Heart right ventricle (tissue), 16 donors: ENCODE measurements at regions not wholly inside any gene's neighbourhood (a gene's known extent, or its start where the extent isn't known, plus 50 kb on each side); places are given as distances from the start of the nearest gene placed in this dataset.

Source experiments
- ATAC-seq, 8 donors: fragments of 200-7000 bp; cut with Tn5 transposase; one replicate each; pipeline ENCODE4 v1.9.1; 2020; ENCODE audit warnings: mild to moderate bottlenecking in 8 of 8, moderate library complexity in 8 of 8, moderate number of reproducible peaks in 1 of 8
- DNase-seq, 2 donors: peaks; one replicate each; pipeline ENCODE4 v3.0.0-alpha.2; 2020
- H3K27ac ChIP-seq, 10 donors: fragments of 200-600 bp; sonication (generic) in 2 of 10; one replicate each; pipeline versions ENCODE4 v1.5.0 to v1.8.0; 2020 to 2022; ENCODE audit warnings: mild to moderate bottlenecking in 3 of 10
- H3K27me3 ChIP-seq, 7 donors: fragments of 200-600 bp; one replicate each; pipeline ENCODE4 v1.8.0; 2021 to 2022; ENCODE audit warnings: mild to moderate bottlenecking in 2 of 7
- H3K36me3 ChIP-seq, 9 donors: fragments of 200-600 bp; sonication (generic) in 1 of 9; one replicate each; pipeline versions ENCODE4 v1.5.0 to v1.8.0; 2020 to 2022; ENCODE audit warnings: mild to moderate bottlenecking in 2 of 9
- H3K4me1 ChIP-seq, 9 donors: fragments of 200-600 bp; sonication (generic) in 1 of 9; one replicate each; pipeline versions ENCODE4 v1.5.0 to v1.8.0; 2020 to 2022; ENCODE audit warnings: mild to moderate bottlenecking in 4 of 9
- H3K4me3 ChIP-seq, 10 donors: fragments of 200-600 bp; sonication (generic) in 2 of 10; one replicate each; pipeline versions ENCODE4 v1.5.0 to v1.8.0; 2020 to 2022; ENCODE audit warnings: mild to moderate bottlenecking in 7 of 10, moderate library complexity in 2 of 10
- H3K9me3 ChIP-seq, 11 donors: fragments of 200-600 bp in 10 of 11; sonication (generic) in 2 of 11; one replicate each; pipeline versions ENCODE4 v1.5.0 to v1.8.0; 2013 to 2022; ENCODE audit warnings: mild to moderate bottlenecking in 2 of 11, control low read depth in 1 of 11, moderate library complexity in 1 of 11
- CTCF ChIP-seq, 9 donors: fragments of 200-600 bp; sonication (generic) in 2 of 9; IDR thresholded peaks; one replicate each; pipeline versions ENCODE4 v1.5.0 to v1.8.0; 2021 to 2022; ENCODE audit warnings: antibody characterized with exemption in 9 of 9, mild to moderate bottlenecking in 5 of 9, moderate library complexity in 1 of 9
- WGBS, 2 donors: extraction: QIAGEN DNeasy Blood & Tissue Kit; methylation state at CpG; one replicate each; pipeline ENCODE4 v1.1.7; 2013; ENCODE audit warnings: inconsistent platforms in 1 of 2; 5-methylcytosine and 5-hydroxymethylcytosine counted together
- intact Hi-C, 10 donors: fragments of 100-400 bp; cut with DNase I; formaldehyde crosslinking; loops; one replicate each; pipeline versions ENCODE4 v1.11.1 to v1.14.2; 2022
- donor health status: Arrhythmogenic right ventricular cardiomyopathy.
- donor health status: ischemic (EF 13 %, LVEDD 7.1; RV severe dilation, severe dysfunction).
- donor health status: healthy with polysubstance abuse.
- donor health status: DM: no; HTN: yes; CAD: no.
- donor health status: DM: no; HTN: no; CAD: no.
- donor health status: ischemic (EF 25% LVEDD 6.9; RV normal size, moderate dysfunction).
- donor health status: ischemic (EF 25% LVEDD 5.7; RV mildly dilated, moderate dysfunction).
- donor health status: healthy.
- donor health status: DM: yes; HTN: yes; CAD: no.
- donor health status: Ischemic cardiomyopathy.
- donor health status: ischemic (EF 35%, LVEDD 5.7; RV mildly dilated, moderate dysfunction).
- donor health status: nonischemic (EF 11% LVEDD 7.7; RV severe dilation, severe dysfunction).
- donor health status: DM: yes; HTN: yes; CAD: no.
- donor health status: PGD.
- donor health status: ischemic (EF 29% LVEDD 5.4; RV normal size, mild dysfunction).
- donor health status: nonischemic (EF 23%, LVEDD 6.1; RV moderate dilation, normal function).

- Histone ChIP-seq H3K27me3 (peaks cover 0 to 18% (median 8%) of the 10 kb centered on the region in 7 donors), H3K27ac (no peak overlapping the region), H3K4me1 (no peaks in the 10 kb centered on the region), H3K4me3 (no peak overlapping the region), H3K36me3 (no peaks in the 10 kb centered on the region), H3K9me3 (peaks cover 0 to 49% (median 17%) of the 10 kb centered on the region in 11 donors)
- no peak for ATAC-seq
- DNase-seq: no peak
- no peak for TF ChIP-seq CTCF (IDR thresholded peaks at IDR 0.05)
- intact Hi-C loops: no loop called here
These were observed 72.7 kb upstream of the CHRNA7 start for GRCh38 chr15:31957581-31957980.

GRCh38 chr15:31964586-31965307 lies 65.6 kb upstream of the CHRNA7 start:
- intact Hi-C loops: loop anchor here in 1 of 10 donors (10.0 kb wide), 1 partner anchor 80 kb away; no protein-coding TSS in a partner anchor
- no peak for TF ChIP-seq CTCF (IDR thresholded peaks at IDR 0.05)
- WGBS, 2 donors: 87 to 89% methylated on average over 7 of the region's 7 CpGs
- DNase-seq: no peak
- no peaks in the 10 kb centered on the region for H3K36me3 ChIP-seq
- peaks cover 0 to 43% (median 20%) of the 10 kb centered on the region in 7 donors for H3K27me3 ChIP-seq
- no peak overlapping the region for H3K27ac ChIP-seq
- no peaks in the 10 kb centered on the region for H3K4me1 ChIP-seq
- H3K9me3 ChIP-seq: peaks cover 0 to 13% (median 4%) of the 10 kb centered on the region in 11 donors
- ATAC-seq: no peak
- H3K4me3 ChIP-seq: no peak overlapping the region

GRCh38 chr15:31970007-31970406 lies 60.3 kb upstream of the CHRNA7 start:
- H3K9me3 ChIP-seq: no peaks in the 10 kb centered on the region
- H3K4me3 ChIP-seq: no peak overlapping the region
- no peaks in the 10 kb centered on the region for H3K36me3 ChIP-seq
- no peak for TF ChIP-seq CTCF (IDR thresholded peaks at IDR 0.05)
- 62 to 73% methylated on average over 4 of the region's 4 CpGs for WGBS, 2 donors
- peaks cover 0 to 40% (median 25%) of the 10 kb centered on the region in 7 donors for H3K27me3 ChIP-seq
- no peak overlapping the region for H3K27ac ChIP-seq
- no peak for ATAC-seq
- no peak for DNase-seq
- peaks cover 0 to 4% (median 2%) of the 10 kb centered on the region in 9 donors for H3K4me1 ChIP-seq
- intact Hi-C loops: loop anchor here in 3 of 10 donors (5.0 to 10.0 kb wide), 5 partner anchors 103 to 398 kb away; no protein-coding TSS in a partner anchor

GRCh38 chr15:31973197-31973596 lies 57.1 kb upstream of the CHRNA7 start:
- no peaks in the 10 kb centered on the region for H3K36me3 ChIP-seq
- no peak for TF ChIP-seq CTCF (IDR thresholded peaks at IDR 0.05)
- no peak overlapping the region for H3K4me3 ChIP-seq
- DNase-seq: no peak
- intact Hi-C loops: loop anchor here in 3 of 10 donors (5.0 to 10.0 kb wide), 5 partner anchors 106 to 401 kb away; no protein-coding TSS in a partner anchor
- 75 to 80% methylated on average over 10 of the region's 10 CpGs for WGBS, 2 donors
- H3K4me1 ChIP-seq: peaks cover 0 to 16% (median 10%) of the 10 kb centered on the region in 9 donors
- peaks cover 0 to 49% (median 37%) of the 10 kb centered on the region in 7 donors for H3K27me3 ChIP-seq
- no peak for ATAC-seq
- H3K9me3 ChIP-seq: no peaks in the 10 kb centered on the region
- H3K27ac ChIP-seq: no peak overlapping the region
